Cardiac septum (tissue), 1 donor: ENCODE measurements at regions not wholly inside any gene's neighbourhood (a gene's known extent, or its start where the extent isn't known, plus 50 kb on each side); places are given as distances from the start of the nearest gene placed in this dataset.

Experiments used
- DNase-seq: peaks from one replicate; pipeline ENCODE4 v3.0.0-alpha.2; 2020; ENCODE audit warnings: low spot score
- intact Hi-C: fragments of 100-400 bp; cut with DNase I; formaldehyde crosslinking; loops from one replicate; pipeline ENCODE4 v1.14.0; 2022
- donor health status: DM: no; HTN: no; CAD: no.

DNA sequence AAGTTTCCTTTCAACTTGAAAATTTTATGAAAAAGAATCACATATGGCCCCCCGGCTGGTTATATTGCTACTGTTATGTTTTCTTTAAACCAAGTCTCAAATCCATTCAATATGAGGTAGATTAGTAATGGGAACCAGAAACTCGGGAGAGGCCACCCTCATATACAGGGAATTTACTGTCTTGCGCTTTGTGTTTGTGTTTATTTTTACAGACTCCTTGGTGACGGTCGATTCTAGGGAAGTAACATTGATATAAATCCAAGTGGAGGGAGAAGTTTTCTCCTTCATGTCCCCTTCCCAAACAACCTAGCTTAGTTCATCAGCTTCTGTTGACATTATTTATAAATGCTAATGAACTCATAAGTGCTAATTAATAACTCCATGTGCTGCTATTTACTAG is 163.5 kb upstream of the LMO4 start:
- DNase-seq: no peak

DNA sequence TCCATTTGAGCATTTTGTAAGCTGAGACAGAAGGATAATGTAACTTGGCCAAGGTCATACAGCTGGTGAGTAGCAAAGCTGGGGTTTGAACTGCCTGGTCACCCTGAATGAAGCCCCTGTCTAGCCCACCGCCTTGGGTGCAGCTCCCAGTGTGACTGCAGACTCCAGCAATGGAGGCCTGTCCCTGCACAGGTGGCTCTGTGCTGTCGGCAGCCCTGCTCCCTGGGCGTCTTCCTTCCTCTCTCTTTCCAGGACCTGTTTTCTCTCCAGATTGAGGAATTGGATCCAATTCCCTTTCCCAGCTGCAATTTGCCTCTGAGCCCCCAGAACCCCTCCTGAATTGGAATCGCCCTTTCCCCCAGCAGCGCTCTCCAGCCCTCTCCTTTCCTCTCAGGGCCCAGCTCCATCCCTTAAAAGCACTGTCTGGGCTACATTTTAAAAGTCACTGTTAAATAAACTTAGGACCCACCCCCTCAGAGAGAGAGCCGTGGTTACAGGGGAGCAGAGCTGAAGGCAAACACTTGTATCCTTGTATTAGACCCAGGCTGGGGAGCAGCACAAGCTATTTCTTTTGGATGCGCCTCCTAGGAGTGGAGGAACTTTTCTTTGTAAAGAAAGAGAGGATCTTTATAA is 161.4 kb upstream of the LMO4 start:
- DNase-seq: no peak
- intact Hi-C loops: no loop called here

More for the DNA sequence above, 163.5 kb upstream of the LMO4 start:
- intact Hi-C loops: no loop called here

DNA sequence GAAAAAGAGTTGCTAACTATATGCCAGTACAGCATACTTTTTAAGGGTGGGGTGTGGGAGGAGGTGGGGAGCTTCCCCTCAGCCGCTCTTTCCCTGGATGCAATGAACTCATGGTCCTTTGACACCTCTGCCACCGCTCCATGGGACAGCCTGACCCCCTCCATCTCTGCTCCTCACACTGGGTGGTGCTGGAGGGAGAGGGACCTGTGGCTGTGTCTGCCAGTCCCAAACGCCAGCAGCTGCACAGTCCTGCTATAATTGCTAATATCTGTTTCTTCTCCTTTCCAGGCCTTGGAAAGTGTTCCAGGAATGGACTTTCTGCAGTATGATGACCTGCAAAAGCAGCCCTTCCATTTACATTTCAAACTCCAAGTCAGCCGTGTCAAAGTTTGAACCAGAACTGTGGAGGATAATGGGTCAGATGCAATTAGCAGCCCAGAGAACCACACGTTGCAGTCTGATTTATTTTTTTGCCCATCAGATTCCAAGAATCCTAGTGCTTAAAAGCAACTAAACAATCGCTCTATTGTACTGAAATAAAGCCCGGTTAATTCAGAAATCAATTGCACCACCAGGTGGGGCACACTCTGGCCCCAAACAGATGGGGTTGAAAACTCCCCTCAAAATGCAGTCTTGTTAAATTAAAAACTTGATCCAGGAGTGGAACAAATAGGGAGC is 160.7 kb upstream of the LMO4 start:
- DNase-seq: no peak
- intact Hi-C loops: no loop called here

DNA sequence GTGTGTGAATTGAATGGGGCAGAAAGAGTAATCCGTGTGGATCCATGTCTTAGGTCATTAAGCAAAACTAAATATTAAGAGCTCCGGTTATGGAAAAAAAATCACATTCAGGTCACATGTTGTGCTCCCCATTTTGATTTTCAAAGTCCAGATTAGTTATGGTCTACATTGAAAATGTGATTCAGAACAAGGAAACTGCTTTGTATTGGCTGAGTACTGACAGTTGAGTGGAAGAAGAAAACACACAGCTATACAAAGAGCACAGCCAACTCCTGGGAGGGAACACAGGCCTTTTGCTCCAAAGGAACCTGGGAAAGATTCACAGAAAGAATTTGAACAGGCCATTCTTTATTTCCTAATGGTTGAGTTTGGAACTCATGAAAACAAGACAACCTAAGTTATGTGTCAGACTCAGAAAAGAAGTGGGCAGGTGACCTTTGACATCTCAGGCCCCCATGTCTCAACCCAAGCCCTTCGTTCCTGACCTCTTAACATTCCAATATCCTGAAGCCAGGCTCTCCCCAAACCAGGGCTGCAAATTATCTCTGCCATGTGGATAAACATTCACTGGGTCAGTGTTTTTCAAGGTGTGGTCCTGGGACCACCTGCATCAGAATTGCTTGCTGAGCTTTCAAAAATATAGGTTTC is 159.3 kb upstream of the LMO4 start:
- intact Hi-C loops: no loop called here

DNA sequence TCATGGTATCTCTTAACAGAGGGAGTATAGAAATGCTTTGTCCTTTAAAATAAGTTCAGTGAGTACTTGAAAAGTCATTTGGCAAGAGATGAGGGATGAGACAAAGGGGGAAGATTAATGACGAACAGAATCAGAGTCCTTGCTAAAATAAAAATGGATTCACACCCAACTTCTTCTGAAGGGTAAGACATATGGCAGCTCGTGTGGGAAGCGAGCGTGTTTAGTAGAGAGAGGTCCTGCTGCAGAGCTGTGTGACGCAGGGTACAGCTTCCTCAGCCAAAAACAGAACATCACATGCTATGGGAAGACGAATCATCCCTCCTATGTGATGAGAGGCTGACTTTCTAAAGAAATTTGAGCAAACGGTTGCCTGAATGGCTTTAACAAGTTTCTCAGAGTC is 158.5 kb upstream of the LMO4 start:
- DNase-seq: no peak
- intact Hi-C loops: no loop called here

More for the DNA sequence above, 159.3 kb upstream of the LMO4 start:
- no peak for DNase-seq

DNA sequence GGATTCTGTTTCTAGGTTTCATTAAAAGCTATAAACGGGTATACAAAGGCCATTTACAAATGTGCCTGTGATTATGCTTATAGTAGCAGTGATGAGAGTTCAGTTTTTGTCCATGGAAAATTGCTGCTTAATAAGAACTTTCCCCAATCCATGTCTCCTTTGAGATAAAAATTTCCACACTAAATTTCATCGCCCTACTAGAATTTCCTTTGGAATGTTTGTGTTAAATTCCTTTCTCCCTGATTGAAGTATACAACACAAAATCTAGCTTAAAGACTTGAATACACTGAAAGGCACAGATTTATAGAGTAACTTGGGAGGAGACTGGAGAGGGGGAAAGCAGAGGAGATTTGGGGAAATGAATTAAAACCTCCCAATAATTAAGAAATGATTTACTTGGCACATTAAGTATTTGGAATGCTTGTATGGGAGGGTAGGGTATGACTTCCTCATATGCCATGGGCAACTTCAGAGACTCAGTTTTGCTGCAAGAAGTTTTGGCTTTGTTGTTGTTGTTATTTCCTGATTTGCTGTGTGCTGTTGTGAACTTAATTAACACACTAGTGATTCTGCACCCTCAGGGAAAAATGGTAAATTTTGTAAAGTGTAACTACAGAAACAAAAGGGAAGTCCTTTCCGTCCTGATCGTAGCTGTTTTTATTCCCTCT is 157.6 kb upstream of the LMO4 start:
- DNase-seq: no peak
- intact Hi-C loops: no loop called here

DNA sequence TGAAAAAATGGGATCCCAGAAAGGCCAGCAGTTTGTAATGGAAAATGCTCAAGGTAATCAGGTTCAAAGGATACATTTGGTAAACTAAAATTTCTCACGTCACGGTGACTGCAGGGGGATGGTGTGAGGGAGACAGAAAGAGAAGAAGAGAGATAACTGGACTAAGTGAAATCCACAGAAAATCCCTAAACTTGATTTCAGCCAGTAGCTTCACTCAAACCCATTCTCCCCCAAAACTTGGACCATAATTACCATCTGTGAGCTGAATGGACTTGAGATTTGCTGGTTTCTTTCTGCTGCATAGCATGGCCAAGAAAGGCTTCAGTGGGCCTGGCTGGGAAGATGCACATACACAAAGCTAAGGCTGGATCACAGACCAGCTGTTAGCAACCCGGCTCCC is 155.4 kb upstream of the LMO4 start:
- intact Hi-C loops: no loop called here
- DNase-seq: no peak

DNA sequence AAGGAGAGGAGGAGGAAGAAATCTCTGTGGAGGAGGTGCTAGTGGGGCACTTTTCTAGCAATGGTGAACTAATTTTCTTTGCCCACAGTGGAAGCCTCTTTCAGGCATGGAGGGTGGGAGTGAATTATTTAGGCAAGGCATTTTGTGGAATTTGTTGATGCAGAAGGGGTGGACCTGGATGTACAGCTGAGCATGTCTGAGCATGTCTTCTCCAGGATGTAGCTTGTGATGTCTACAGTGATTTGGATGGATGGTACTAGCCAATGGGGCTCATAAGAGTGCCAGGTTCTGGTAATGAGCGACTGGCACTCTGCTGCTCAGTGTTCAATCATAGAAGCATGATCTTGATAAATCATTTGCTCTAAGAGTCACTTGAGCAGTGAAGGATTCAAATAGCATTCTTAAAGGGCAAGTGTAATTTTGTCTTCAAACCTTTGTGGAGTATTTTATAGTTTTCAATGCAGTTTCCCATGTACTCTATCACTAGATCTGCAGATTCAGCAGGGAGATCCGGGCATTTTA is 153.9 kb upstream of the LMO4 start:
- DNase-seq: no peak
- intact Hi-C loops: no loop called here

DNA sequence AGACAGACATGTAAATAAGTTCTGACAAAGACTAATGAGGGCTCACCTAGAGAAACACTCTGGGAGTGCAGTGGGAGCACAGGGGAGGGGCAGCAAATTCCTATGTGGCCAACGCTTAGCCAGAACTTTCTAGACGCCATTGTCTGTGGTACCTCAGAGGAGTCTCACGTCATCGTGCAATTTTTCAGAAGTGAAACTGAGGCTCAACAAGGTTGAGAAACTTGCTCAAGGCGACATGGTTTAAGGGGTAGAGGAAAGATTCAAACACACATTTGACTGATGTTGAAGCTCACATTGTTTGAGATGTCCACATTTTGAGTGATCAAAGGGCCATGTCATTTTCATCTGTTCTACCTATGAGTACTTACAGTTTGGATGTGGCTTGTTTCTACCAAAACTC is 152.6 kb upstream of the LMO4 start:
- intact Hi-C loops: no loop called here
- DNase-seq: no peak

DNA sequence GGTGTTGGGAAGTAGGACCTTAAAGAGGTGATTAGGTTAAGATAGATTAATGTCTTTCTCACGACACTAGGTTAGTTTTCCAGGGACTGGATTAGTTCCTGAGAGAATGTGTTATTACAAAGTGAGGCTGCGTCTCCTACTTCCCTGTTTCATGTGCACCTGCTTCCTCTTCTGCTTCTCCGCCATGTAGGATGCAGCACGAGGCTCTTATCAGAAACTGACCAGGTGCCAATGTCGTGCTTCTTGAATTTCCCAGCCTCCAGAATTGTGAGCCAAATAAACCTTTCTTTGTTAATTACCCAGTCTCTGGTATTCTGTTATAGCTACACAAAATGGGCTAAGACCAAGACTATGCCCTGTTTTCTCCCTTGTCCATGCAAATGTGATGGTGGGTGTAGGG is 152.2 kb upstream of the LMO4 start:
- intact Hi-C loops: no loop called here
- no peak for DNase-seq

DNA sequence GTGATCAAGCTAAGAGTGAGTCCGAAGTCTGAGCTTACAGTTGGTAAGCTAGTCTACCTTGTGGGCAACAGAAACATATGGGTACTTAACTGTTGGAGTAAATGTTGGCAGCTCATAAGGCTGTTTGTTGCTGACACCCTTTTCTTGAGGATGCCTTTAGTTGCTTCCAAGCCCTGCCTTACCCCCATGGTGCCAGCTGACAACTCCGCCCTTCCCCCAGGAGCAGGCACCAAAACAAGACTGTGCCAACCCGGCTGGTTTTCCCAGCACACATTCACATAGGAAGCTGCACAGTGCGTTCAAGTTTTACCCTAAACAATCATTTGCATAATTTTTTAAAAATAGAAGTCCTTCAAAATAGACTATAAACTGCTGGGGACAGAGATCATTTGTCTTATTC is 150.2 kb upstream of the LMO4 start:
- no peak for DNase-seq
- intact Hi-C loops: no loop called here

DNA sequence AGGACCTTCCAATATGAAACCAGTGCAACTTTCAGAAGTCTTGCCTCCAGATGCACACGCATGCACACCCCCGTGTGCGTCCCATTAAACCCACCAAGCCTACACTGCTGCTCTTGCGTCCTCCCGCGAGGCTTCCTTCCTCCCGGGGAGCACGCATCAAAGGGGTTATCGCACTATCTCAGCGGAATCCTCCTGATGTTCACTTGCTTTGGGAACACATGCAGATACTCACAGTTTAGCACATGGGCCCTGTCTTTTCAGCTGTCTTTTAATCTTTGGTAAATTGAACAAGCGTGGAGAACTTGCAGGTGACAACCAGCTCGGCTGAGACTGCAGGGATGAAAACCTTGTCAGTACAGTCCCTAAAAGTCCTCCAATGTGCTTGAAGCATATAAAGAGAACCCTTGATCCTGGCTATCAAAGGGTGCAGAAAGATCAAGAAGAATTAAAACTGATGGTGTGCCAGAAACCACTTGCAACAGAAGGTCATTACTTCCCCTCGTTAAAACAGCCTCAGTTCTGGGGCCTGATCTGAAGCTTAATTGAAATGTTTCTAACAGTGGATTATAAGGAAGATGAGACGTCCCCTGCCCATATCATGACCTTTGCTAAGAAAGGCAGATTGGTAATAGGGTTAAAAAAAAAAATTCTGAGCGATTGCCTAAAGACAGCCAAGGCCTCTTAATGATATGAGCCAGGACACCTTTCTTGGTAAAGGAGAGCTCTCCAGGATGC is 149.4 kb upstream of the LMO4 start:
- DNase-seq: no peak

DNA sequence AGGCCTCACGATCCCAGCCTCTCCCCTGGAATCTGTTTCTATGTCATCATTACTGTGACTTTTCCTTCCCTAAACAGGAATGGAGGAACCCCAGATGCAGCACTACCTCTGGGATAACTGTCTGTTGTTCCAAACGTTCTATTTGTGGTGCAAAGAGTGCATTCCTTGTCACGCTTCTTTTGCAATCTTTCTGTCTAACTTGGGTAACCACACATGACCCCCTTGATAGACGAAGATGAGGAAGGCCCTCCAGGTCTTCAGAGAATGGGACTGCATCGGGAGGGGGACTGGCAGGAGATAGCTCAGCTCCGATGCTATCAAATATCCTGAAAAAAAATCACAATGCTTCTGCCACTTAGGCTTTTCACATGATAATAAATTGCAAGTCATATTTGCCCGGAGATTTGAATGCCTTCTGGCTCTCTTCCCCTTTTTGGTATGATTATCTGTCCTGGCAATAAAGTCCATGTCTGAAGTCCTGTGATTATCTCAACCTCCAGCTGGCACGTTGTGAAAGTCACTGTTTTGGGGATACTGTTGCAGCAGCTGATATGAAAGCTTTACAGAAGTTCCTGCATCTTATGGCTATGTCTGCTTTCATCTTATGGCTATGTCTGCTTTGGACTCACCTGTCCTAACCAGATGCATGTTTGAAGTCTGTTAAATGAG is 148.7 kb upstream of the LMO4 start:
- no peak for DNase-seq
- intact Hi-C loops: no loop called here

More for the DNA sequence above, 149.4 kb upstream of the LMO4 start:
- intact Hi-C loops: no loop called here

DNA sequence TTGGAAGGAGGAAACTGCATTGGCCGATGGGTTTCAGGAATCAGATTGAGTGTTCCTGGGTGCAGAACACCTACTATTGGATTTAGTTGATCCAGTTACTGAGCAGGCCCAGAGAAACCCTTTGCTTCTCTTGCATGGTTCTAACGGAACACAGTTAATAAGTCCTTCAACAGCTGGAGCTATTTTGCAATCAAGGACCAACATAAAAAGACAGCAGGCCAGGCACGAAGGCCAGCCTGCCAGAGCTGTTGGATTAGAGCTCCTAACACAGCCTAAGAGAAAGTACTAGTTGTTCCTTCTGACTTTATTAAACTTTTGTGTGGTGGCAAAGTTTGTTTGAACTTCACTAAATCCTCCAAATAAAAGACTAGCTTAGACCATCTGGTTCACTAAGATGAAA is 148.0 kb upstream of the LMO4 start:
- no peak for DNase-seq
- intact Hi-C loops: no loop called here

DNA sequence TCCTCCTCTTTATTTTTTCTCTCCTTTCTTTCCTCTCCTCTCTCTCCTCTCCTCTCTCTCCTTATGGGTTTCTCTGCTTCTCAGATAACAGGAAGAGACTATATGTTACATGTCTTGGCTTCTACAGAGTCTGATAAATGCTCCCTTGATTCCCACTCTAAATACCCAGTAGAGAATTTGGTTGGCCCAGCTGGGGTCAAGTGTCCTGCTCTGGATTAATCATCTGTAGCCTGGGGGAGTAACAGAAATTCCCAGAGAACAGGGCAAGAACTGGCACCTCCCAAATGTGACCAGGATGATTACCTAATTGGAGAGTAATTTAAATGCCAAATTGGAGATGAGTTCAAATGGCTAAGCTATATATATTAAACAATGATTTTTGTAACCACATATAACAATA is 146.1 kb upstream of the LMO4 start:
- intact Hi-C loops: no loop called here
- no peak for DNase-seq

DNA sequence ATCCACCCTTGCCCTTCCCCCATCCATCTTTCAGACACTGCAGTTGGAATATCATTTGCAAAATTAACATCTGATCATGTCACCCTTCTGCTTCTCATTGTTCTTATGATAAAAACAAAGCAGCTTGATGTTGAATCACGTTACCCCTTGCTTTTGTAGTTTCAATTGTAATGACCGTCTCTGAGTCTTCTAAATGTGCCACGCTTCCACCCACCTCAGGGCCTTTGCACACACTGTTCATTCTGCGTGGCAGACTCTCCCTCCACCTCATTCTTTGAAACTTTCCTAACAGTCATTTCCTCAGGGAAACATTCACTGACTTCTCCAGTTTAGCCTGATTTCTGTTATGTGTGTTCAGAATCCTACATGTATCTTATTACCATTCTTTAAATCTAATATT is 143.6 kb upstream of the LMO4 start:
- intact Hi-C loops: no loop called here
- no peak for DNase-seq

DNA sequence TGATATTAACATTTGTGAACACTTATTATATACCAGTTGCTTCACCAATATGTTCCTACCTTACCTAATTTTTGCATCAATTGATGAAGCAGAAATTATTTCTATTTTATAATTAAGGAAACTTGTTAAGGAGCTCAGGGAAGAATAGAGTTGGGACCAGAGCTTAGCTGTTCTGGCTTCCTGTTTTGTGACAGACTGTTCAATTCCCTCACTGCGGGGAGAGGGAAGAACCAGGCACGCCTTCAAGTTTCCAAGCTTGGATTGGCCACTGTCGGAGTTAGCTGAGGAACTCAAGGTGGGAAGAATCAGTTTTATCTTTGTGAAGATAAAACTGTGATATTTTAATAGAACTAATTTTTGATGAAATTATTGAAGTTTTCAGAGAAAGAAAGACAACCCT is 142.3 kb upstream of the LMO4 start:
- DNase-seq: no peak
- intact Hi-C loops: no loop called here

DNA sequence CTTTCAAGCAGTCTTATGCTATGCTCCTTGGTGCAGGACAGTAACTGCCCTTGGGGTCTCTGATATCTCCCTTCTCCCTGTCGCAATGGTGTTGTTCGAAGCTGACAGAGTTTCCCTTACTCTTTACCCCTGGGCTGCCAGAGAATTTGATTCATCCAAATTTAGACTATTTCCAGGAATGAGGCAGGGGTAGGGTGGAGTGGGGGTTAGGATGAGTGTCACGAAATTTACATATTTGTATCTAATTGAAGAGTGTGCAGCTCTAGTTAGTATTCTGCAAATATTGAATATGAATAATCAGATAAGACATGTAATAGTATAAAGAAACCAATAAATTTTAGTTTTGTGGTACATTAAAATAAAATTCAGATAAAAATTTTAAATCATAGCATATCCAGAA is 140.0 kb upstream of the LMO4 start:
- intact Hi-C loops: no loop called here

DNA sequence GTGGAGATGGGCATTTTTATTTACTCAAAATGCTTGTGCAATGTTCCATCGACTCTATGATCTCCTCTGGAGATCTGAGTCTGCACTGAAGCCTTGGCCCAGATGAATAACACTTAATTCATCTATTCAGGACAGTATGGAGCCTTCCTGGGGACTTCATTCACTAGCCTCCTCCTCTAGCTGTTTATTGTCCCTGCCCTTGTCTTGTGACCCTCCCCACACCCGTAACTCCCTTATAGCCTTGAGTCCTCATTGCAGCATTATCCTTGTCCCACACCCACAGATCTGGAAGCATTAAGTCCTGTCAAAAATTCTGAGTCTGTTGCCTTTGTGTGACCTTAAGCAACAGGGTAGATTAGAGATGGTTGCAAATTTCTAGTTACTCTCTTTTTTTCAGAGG is 138.3 kb upstream of the LMO4 start:
- intact Hi-C loops: no loop called here
- DNase-seq: no peak

More for the DNA sequence above, 140.0 kb upstream of the LMO4 start:
- DNase-seq: no peak
